CD8-positive, alpha-beta memory T cell (primary cell): ENCODE measurements at regions not wholly inside any gene's neighbourhood (a gene's known extent, or its start where the extent isn't known, plus 50 kb on each side); places are given as distances from the start of the nearest gene placed in this dataset.
"Not testable (repeated sequence)": the region's sequence is repeated elsewhere in the genome, so short reads cannot be mapped to it uniquely, and the experiment has no call there.

Source experiments
- CTCF ChIA-PET: fragments of 350-600 bp; sonication (Branson Sonifier 250); formaldehyde crosslinking; loops from one replicate; lab custom pipeline; 2021; ENCODE audit warnings: antibody characterized with exemption; lab: Charles Lee
- POLR2A ChIA-PET: fragments of 350-600 bp; sonication (Branson Sonifier 250); formaldehyde crosslinking; loops from one replicate; lab custom pipeline; 2021; ENCODE audit warnings: antibody characterized with exemption; lab: Charles Lee
- DNase-seq, 5 donors: peaks; one replicate each; pipeline versions ENCODE4 v3.0.0 to v3.0.0-alpha.2; 2020 to 2022; ENCODE audit warnings: mixed read lengths in 1 of 5
- H3K27ac ChIP-seq: one replicate; pipeline ENCODE4 v1.7.0; 2013; ENCODE audit warnings: low read depth, mild to moderate bottlenecking, low read length, moderate library complexity
- H3K27me3 ChIP-seq: 2 replicates; pipeline ENCODE4 v1.7.0; 2013; ENCODE audit warnings: low read length, mild to moderate bottlenecking; ENCODE audit not compliant: insufficient read depth, poor library complexity, severe bottlenecking
- H3K36me3 ChIP-seq: 2 replicates; pipeline ENCODE4 v1.7.0; 2013; ENCODE audit warnings: mild to moderate bottlenecking, low read length, moderate library complexity; ENCODE audit not compliant: insufficient read depth
- H3K4me1 ChIP-seq: 2 replicates; pipeline ENCODE4 v1.7.0; 2013; ENCODE audit warnings: mild to moderate bottlenecking, low read length, moderate library complexity; ENCODE audit not compliant: insufficient read depth
- H3K4me3 ChIP-seq: 2 replicates; pipeline ENCODE4 v1.7.0; 2013; ENCODE audit warnings: mild to moderate bottlenecking, low read length
- H3K9me3 ChIP-seq: 2 replicates; pipeline ENCODE4 v1.7.0; 2013; ENCODE audit warnings: mild to moderate bottlenecking, low read length
- H3K27ac Mint-ChIP-seq, 8 donors: one replicate each; pipeline ENCODE4 v1.8.0; 2020 to 2021; ENCODE audit warnings: mixed read lengths in 8 of 8, mild to moderate bottlenecking in 6 of 8, inconsistent platforms in 3 of 8, moderate library complexity in 3 of 8
- H3K27me3 Mint-ChIP-seq, 2 donors: one replicate each; pipeline ENCODE4 v1.8.0; 2020 to 2021; ENCODE audit warnings: mixed read lengths in 2 of 2, mild to moderate bottlenecking in 1 of 2, moderate library complexity in 1 of 2
- H3K36me3 Mint-ChIP-seq, 3 donors: one replicate each; pipeline ENCODE4 v1.8.0; 2020 to 2021; ENCODE audit warnings: mixed read lengths in 3 of 3, inconsistent platforms in 1 of 3, mild to moderate bottlenecking in 1 of 3
- H3K4me1 Mint-ChIP-seq, 3 donors: one replicate each; pipeline ENCODE4 v1.8.0; 2020 to 2021; ENCODE audit warnings: mixed read lengths in 3 of 3, inconsistent platforms in 1 of 3, mild to moderate bottlenecking in 1 of 3
- H3K4me3 Mint-ChIP-seq, 7 donors: one replicate each; pipeline ENCODE4 v1.8.0; 2020 to 2021; ENCODE audit warnings: mixed read lengths in 7 of 7, mild to moderate bottlenecking in 6 of 7, moderate library complexity in 4 of 7, inconsistent platforms in 2 of 7
- H3K9me3 Mint-ChIP-seq, 5 donors: one replicate each; pipeline ENCODE4 v1.8.0; 2020 to 2022; ENCODE audit warnings: mixed read lengths in 5 of 5, mild to moderate bottlenecking in 3 of 5, moderate library complexity in 2 of 5, inconsistent platforms in 1 of 5

- no peaks in the 10 kb centered on the region for H3K27me3 Mint-ChIP-seq
- H3K4me1 Mint-ChIP-seq, result no peaks in the 10 kb centered on the region
- no peak overlapping the region for H3K27ac Mint-ChIP-seq
- H3K9me3 ChIP-seq, result no peaks in the 10 kb centered on the region
- no peaks in the 10 kb centered on the region for H3K36me3 Mint-ChIP-seq
- ChIA-PET POLR2A (no interaction called here), CTCF (no interaction called here)
- no peak for DNase-seq
- no peaks in the 10 kb centered on the region for H3K4me1 ChIP-seq
- no peak overlapping the region for H3K4me3 ChIP-seq
- H3K27me3 ChIP-seq, result no peaks in the 10 kb centered on the region
- peaks cover 4 to 27% (median 14%) of the 10 kb centered on the region in 5 donors for H3K9me3 Mint-ChIP-seq
- H3K36me3 ChIP-seq, result no peaks in the 10 kb centered on the region
- no peak overlapping the region for H3K27ac ChIP-seq
- H3K4me3 Mint-ChIP-seq, result no peak overlapping the region
Observed at GRCh38 chr12:17304503-17305347, 698.8 kb upstream of the LMO3 start.

GRCh38 chr12:17302001-17302400 is 696.0 kb upstream of the LMO3 start:
- no peak for DNase-seq
- Mint-ChIP-seq H3K36me3 (no peaks in the 10 kb centered on the region), H3K9me3 (peaks cover 6 to 39% (median 15%) of the 10 kb centered on the region in 5 donors), H3K27me3 (no peaks in the 10 kb centered on the region), H3K4me3 (no peak overlapping the region), H3K4me1 (no peaks in the 10 kb centered on the region), H3K27ac (no peak overlapping the region)
- Histone ChIP-seq H3K9me3 (no peaks in the 10 kb centered on the region), H3K4me3 (no peak overlapping the region), H3K4me1 (no peaks in the 10 kb centered on the region), H3K36me3 (no peaks in the 10 kb centered on the region), H3K27me3 (no peaks in the 10 kb centered on the region), H3K27ac (no peak overlapping the region)
- POLR2A ChIA-PET, result no interaction called here
- CTCF ChIA-PET, result no interaction called here

GRCh38 chr12:17301544-17301943 is 695.6 kb upstream of the LMO3 start:
- Mint-ChIP-seq H3K27ac (no peak overlapping the region), H3K9me3 (peaks cover 6 to 39% (median 15%) of the 10 kb centered on the region in 5 donors), H3K27me3 (no peaks in the 10 kb centered on the region), H3K36me3 (no peaks in the 10 kb centered on the region), H3K4me1 (no peaks in the 10 kb centered on the region), H3K4me3 (no peak overlapping the region)
- Histone ChIP-seq H3K27ac (no peak overlapping the region), H3K9me3 (no peaks in the 10 kb centered on the region), H3K27me3 (no peaks in the 10 kb centered on the region), H3K36me3 (no peaks in the 10 kb centered on the region), H3K4me3 (no peak overlapping the region), H3K4me1 (no peaks in the 10 kb centered on the region)
- CTCF ChIA-PET, result no interaction called here
- POLR2A ChIA-PET, result no interaction called here
- DNase-seq, result no peak

- Histone ChIP-seq H3K9me3 (no peaks in the 10 kb centered on the region), H3K4me3 (no peak overlapping the region), H3K36me3 (no peaks in the 10 kb centered on the region), H3K4me1 (no peaks in the 10 kb centered on the region), H3K27me3 (no peaks in the 10 kb centered on the region), H3K27ac (no peak overlapping the region)
- H3K9me3 Mint-ChIP-seq, result peaks cover 4 to 20% (median 11%) of the 10 kb centered on the region in 5 donors
- H3K4me3 Mint-ChIP-seq, result no peak overlapping the region
- H3K27me3 Mint-ChIP-seq, result no peaks in the 10 kb centered on the region
- no peak overlapping the region for H3K27ac Mint-ChIP-seq
- H3K36me3 Mint-ChIP-seq, result no peaks in the 10 kb centered on the region
- ChIA-PET POLR2A (no interaction called here), CTCF (no interaction called here)
- no peak for DNase-seq
- H3K4me1 Mint-ChIP-seq, result no peaks in the 10 kb centered on the region
Observed at GRCh38 chr12:17296882-17297281, 690.9 kb upstream of the LMO3 start.

- no peak overlapping the region for H3K27ac ChIP-seq
- H3K9me3 ChIP-seq, result no peaks in the 10 kb centered on the region
- H3K27me3 ChIP-seq, result no peaks in the 10 kb centered on the region
- DNase-seq, result no peak
- H3K4me1 ChIP-seq, result no peaks in the 10 kb centered on the region
- H3K27ac Mint-ChIP-seq, result no peak overlapping the region
- H3K4me3 Mint-ChIP-seq, result no peak overlapping the region
- no peak overlapping the region for H3K4me3 ChIP-seq
- no peaks in the 10 kb centered on the region for H3K36me3 Mint-ChIP-seq
- H3K4me1 Mint-ChIP-seq, result no peaks in the 10 kb centered on the region
- H3K27me3 Mint-ChIP-seq, result no peaks in the 10 kb centered on the region
- CTCF ChIA-PET, result no interaction called here
- POLR2A ChIA-PET, result no interaction called here
- H3K36me3 ChIP-seq, result no peaks in the 10 kb centered on the region
- H3K9me3 Mint-ChIP-seq, result peaks cover 2 to 45% (median 6%) of the 10 kb centered on the region in 5 donors
Observed at GRCh38 chr12:17286874-17287273, 680.9 kb upstream of the LMO3 start.

GRCh38 chr12:17284873-17285272 is 678.9 kb upstream of the LMO3 start:
- DNase-seq, result no peak
- Histone ChIP-seq H3K27me3 (no peaks in the 10 kb centered on the region), H3K36me3 (no peaks in the 10 kb centered on the region), H3K9me3 (no peaks in the 10 kb centered on the region), H3K4me3 (no peak overlapping the region), H3K4me1 (no peaks in the 10 kb centered on the region), H3K27ac (no peak overlapping the region)
- Mint-ChIP-seq H3K36me3 (no peaks in the 10 kb centered on the region), H3K4me1 (no peaks in the 10 kb centered on the region), H3K27me3 (no peaks in the 10 kb centered on the region), H3K27ac (no peak overlapping the region), H3K4me3 (no peak overlapping the region), H3K9me3 (peaks cover 2 to 38% (median 7%) of the 10 kb centered on the region in 5 donors)
- CTCF ChIA-PET, result no interaction called here
- POLR2A ChIA-PET, result no interaction called here

- Mint-ChIP-seq H3K27ac (no peak overlapping the region), H3K4me1 (no peaks in the 10 kb centered on the region), H3K27me3 (no peaks in the 10 kb centered on the region), H3K4me3 (no peak overlapping the region), H3K9me3 (peaks cover 0 to 36% (median 10%) of the 10 kb centered on the region in 5 donors), H3K36me3 (no peaks in the 10 kb centered on the region)
- Histone ChIP-seq H3K4me3 (no peak overlapping the region), H3K27me3 (no peaks in the 10 kb centered on the region), H3K4me1 (no peaks in the 10 kb centered on the region), H3K36me3 (no peaks in the 10 kb centered on the region), H3K27ac (no peak overlapping the region), H3K9me3 (no peaks in the 10 kb centered on the region)
- CTCF ChIA-PET, result no interaction called here
- DNase-seq, result no peak
- POLR2A ChIA-PET, result no interaction called here
Observed at GRCh38 chr12:17283563-17283962, 677.6 kb upstream of the LMO3 start.

GRCh38 chr12:17282169-17282568 is 676.2 kb upstream of the LMO3 start:
- DNase-seq, H3K36me3 Mint-ChIP-seq, H3K27me3 Mint-ChIP-seq, H3K4me1 Mint-ChIP-seq, H3K27ac ChIP-seq, H3K4me3 Mint-ChIP-seq, H3K4me1 ChIP-seq, H3K27me3 ChIP-seq, H3K27ac Mint-ChIP-seq, H3K4me3 ChIP-seq, H3K36me3 ChIP-seq, CTCF ChIA-PET, POLR2A ChIA-PET, H3K9me3 ChIP-seq: not testable (repeated sequence)
- H3K9me3 Mint-ChIP-seq, result peaks cover 0 to 32% (median 9%) of the 10 kb centered on the region in 5 donors
